ENCODE measurements at regions not wholly inside any gene's neighbourhood (a gene's known extent, or its start where the extent isn't known, plus 50 kb on each side); places are given as distances from the start of the nearest gene placed in this dataset.

DNA sequence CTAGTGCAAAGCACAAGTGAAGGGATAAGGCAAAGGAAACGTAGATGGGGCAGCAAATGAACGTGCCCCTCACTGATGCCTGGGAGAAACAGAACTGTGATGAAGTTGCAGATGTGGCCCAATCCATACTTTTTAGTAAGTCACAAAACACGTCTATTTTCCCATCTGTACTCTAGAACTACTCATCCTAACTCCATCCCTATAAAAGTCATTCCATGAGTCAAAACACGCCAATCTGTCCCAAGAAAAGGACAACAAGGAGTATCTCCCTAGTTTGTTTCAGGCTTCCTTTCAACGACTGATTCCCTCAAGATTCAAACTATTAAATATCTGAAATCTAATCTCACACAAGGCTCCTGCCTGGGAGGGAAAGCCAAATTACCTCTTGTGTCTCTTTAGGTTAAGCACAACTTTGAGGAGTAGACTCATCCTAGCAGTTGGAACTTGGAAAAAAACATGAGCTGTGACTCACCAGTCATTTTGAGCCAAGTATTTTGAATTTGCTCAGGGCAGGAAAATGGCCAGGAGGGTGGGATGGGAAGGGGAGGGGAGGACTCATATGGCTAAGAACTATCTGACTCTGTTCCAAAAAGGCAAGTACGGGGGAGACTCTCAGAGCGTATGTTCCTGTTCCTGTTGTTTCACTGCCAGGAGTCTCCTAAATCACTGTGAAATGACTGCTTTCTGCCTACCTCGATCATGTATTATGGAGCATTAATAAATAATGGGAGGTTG, 214.5 kb upstream of the CAMK1G start:
- no peak for DNase-seq

DNA sequence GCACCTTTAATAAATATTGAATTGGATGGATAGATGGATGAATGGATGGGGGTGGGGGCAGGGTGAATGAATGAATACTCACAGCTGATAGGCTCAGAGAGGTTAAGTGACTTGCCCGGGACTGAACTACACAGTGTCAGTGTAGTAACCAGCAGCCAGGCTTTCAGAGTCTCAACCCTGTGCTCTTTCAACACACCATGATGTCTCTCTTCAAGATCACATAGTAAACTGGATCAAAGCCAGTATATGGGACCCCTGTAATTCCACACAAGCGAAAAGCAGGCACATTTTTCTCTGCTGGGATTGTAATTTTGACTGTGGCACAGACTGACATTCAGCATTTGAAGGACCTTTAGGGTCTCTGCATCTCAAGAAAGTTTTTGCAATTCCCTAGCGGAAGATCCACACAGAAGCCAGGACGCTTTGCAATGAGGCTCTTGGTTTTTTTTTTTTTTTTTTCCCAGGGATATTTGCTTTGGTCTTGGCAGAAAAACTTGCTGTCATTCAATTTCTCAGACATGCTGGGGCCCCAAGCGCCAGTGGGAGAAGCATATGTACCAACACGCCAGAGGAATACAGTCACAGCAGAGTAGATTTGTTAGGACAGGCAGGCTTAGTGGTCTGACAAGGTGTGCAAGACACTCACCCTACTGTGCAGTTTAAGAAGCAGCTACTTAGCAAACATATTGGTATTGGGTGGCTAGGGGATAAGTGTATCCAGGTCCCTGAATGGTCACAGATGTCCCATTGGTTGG, 213.1 kb upstream of the CAMK1G start:
- DNase-seq, result no peak

DNA sequence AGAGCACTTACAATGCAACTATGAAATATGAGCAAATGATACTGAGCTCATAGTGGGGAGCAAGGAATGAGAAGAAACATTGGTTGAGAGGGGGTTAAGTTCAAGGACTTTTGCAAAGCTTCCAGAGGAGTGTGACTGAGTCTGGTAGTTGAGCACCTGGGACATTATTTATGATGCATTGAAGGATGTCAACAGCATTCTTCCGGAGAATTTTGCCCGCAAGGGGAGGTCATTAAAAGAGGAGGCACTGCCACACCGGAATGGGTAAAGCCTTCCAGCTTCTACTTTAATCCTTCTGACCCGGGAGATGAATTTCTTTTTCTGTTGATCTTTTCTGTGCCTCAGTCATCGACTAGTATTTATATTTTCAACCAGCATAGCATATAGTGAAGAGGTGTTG, 208.4 kb upstream of the CAMK1G start:
- DNase-seq, result no peak

DNA sequence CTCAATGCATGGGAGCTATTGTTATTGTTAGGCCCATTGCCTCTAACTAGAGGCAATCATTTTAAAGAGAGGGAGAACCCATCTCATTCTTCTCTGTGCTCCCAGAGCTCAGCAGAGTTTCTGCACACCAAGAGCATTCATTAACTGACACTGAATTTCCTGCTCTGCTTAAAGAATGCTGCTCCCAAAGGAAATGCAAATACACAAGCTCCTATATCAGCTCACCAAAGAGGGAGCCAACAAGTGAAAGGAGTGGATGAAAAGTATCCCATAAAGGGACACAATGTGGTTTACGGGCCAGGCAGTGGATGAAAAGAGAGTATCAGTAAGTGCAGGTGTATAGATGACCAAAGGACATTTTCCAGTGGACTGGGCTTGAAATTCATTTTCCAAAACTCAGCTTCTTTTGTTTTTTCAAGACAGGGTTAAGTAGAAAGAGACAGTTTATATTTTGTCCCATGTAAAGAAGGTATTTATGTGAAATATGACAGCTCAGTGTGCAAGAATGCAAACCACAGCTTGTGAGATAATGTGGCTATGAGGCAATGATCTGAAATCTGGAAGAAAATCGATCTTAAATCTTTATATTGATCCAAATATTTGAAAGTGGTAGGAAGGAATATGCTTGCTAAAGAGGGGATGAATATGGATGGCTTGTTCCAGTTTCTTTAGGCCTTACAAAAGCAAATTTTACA, 207.7 kb upstream of the CAMK1G start:
- no peak for DNase-seq

DNA sequence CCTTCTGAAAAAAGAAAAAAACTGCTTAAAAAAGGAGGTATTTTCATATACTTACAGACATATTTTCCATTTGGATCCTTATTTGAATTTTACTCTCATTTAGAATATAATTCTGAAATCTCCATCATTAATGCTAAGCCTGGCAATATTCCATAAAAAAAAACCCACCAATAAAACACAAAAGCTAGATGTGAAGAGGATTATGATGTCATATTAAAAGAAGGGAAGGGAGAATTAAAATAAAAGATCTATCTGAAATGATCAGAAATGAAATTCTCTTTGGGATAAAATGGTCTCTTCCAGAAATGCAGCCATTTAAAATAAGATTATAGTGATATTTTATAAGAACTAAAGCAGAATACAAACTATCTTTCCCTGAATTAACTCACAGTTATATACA, 206.7 kb upstream of the CAMK1G start:
- no peak for DNase-seq

DNA sequence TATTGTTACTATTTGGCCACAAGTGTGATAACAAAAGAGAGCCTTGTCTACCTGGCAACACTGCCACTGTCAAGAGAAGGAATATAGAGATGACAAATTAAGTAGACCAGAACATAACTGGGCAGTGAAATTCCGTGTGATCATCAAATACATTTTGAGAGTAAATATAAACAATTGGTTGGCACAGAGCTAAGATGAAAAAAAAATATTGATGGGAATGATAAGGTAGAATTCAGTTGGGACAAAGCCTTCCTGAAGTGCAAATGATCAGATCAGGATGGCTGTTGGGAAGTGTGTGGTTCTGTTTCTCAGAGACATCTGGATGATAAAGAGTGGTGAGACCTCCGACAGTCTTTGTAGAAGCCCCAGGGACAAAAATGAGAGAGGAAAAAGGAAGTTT, 205.5 kb upstream of the CAMK1G start:
- DNase-seq, result no peak

DNA sequence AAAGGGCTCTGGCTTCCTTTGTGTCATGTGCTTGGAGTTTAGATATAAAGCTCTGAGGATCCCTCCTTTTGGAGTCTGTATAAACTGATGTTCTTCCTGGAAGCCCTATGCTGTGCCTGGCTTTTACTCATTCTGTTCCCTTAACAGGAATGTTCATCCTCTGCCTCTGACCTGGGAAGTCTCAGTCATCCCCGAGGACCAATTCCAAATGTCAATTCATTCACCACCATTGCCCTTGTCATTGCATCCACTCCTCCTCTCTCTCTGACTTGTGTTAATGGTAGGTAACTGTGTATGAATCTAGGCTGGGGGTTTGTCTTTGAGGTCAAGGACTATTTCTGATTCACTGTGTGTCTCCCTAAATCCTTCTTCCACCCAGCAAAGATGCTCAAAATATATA, 204.2 kb upstream of the CAMK1G start:
- no peak for DNase-seq

DNA sequence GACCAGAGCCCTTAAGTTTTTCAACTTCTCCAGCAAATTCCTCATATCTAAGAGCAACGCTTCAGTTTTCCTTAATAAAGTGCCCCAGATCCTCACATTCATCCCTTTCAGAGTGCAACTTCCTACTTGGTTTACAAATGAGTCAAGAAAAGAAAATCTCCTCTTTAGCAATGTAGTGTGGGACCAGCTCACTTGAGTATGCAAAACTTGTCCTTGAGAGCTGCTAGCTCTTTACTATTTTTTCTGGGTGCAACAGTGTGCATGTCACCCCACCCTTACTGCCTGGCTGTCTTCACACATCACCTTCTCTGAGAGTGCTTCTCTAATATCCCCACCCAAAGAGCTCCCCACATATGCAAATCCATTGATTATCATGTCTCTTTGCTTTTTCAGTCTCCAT, 203.1 kb upstream of the CAMK1G start:
- no peak for DNase-seq

DNA sequence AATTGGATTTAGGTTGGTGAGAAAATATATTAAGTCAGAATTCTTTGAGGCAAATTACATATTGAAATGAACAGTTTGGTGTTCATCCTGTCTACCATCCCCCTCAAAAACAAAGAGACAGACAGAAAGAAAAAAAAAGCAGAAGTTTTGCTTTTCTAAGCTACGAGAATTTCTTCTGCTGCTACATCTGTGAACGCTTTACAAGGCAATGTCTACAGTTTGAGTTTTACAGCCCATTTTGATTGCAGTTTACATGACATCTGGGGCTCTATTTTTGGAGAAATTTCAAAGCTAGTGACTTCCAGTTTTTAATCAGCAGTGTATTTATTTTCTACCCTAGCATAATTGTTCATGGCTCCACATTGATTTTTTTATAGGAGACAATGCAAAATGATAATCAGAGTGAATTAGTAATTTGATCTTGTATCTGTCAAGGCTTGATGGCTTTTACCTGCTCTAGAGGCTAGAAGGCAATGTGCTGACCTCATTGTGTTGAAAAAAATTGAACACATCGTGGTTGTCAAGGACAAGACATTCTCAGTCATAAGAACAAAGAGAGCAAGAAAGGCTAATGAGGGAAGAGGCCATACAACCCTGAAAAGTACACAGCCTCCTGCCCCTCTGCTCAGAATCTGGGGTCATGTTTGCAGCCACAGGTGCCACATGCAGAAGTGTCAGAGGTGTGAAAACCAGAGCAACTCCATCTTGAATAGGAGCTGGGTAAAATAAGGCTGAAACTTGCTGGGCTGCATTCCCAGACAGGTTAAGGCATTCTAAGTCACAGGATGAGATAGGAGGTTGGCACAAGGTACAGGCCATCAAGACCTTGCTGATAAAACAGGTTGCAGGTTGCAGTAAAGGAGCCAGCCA, 201.0 kb upstream of the CAMK1G start:
- peak; percentile 24 for DNase-seq

DNA sequence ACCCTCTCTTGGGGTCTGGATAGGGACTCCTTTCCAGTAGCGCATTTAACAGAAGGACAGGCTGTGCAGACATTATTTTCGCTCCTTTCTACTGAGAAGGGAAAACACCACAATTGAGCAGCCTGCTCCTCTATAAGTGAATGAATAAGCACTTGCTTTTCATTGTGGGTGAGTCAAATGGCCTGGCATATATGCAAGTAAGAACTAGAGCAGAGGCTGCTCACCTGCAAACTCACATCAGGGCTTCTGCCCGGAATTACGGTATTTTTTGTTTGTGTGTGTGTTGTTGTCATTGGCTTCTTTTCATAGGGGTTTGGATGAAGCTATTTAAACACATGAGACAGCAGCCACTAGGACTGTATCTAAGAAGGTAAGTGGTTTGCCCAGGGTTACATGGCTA, 200.1 kb upstream of the CAMK1G start:
- no peak for DNase-seq

DNA sequence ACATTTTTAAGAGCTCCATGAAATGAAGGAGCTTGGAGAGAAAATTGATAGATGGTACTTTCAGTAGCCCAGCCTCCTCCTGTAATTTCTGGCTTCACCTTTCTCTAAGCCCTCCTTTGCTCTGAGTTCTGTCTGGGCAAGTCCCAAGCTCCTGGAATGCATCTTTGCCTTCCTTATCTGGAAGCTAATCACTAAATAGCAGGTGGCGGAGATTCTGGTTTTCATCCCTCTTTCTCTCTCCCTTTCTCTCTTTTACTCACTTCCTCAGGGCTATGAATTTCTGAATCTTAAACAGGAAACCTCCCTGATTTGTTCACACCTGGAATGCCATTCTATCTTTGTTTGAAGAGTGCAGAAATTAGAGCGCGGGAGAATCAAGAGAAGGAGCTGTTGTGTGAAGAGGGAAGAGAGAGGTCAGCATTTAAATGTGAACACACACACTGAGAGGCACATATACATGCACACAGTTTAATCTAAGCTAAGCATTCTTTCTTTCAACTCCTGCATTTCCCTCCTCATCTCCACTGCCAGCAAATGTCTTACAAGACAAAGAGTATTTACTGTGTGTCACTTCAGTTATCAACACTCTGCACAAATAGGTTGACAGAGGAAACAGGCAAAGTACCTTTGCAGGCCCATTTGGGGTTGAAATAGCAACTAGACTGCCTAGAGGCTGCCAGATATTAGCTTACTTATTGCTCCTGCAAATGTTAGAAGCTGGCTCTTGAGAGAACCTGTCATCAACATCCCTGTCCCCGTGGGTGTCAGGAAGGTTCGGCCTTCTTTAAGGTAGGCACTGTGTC, 199.4 kb upstream of the CAMK1G start:
- no peak for DNase-seq

DNA sequence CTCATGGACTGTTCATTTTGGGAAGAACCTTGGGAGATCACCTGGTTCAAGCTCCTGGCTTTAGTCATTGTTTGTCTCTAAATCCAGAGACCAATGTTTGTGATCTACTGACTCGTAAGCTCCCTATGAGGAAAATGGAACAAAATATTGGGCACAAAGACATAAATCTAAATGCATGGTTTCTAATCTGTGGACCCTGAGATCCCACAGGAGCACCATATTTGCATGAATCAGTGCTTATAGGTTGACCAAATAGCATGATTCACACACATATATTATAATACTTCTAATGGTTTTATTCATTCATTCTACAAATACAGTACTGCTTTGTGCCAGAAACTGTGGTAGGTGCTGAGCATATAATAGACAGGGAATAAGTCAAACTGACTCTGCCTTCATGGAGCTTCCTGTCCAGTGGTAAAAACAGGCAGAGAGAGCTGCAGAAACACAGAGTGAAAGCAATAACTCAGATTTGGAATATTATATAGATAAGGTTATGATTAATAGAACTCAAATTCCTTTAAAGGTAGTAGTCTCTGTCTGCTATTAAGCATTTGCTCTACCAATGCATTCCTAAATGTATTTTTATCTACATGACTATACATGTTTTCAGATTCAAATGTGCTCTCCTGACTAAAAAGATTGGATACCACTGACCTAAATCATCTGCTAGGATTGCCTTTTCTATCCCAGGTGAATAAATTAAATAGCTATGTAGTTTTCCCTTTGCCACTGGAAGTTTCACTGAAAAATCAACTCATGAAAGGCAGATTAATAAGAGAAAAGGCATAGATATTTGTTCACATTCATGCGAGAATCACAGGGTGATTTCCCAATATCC, 198.6 kb upstream of the CAMK1G start:
- no peak for DNase-seq

DNA sequence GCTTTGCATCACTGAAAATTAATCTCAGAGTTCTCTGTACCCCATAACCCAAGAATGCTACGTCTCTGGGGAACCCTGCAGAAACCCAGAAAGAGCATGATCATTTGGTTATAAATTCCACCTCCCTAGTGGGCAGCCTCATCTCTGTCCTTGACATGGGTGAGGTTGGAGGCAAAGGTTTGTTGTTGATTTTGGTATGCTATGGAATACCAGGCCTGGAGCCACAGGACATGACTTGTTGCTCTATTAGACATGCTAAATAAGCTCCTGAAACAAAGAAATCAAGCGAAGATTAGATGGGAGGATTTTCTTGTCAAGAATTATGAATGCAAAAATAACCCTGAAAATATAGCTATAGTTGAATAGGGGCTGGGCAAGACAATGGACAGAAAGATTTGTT, 197.4 kb upstream of the CAMK1G start:
- DNase-seq, result no peak

DNA sequence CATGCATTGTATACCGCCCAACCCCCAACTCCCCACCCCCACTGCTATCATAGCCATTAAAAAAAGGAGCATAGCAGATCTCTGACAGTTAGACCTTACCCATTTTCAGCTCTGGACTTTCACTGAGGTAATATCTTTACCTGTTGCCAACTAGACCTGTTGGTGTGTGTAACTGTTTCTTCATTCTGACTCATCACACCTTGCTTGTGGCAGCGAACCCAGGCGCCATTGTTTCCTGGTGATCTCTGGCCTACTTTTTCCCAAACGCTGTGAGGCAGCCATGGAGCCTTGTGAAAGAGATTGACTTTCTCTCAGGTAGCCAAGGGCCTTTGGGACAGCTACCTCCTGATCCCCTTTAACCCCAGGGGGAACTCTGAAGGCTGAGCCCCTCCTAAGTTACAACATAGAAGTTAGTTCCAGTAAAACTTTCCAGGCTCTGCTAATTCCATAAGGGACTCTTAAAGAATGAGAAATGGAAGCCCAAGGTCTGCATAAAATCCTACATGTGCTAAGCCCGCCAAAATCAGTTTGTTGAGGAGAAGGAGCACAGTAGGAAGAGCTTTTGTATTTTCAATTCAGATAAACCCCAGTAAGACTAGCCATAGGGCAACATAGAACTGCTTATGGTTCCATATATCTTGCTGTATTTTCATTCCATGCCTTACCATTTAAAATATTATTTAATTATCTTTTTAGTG, 196.1 kb upstream of the CAMK1G start:
- DNase-seq, result no peak

DNA sequence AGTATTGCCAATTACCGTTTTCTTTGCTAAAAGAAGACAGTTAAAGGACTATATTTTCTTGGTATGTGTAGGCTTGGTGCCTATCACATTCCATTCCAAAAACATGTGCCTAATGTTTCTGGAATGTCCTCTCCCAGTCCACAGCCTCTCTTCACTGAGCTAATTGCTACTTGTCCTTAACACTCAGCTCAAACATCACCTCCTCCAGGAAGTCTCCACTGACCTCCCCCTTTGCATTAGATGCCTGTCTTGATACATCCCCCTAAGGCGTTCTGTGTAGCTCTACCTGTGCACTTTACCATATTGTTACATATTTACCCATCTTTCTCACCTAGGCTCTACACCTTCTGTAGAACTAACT, 195.6 kb upstream of the CAMK1G start:
- no peak for DNase-seq

DNA sequence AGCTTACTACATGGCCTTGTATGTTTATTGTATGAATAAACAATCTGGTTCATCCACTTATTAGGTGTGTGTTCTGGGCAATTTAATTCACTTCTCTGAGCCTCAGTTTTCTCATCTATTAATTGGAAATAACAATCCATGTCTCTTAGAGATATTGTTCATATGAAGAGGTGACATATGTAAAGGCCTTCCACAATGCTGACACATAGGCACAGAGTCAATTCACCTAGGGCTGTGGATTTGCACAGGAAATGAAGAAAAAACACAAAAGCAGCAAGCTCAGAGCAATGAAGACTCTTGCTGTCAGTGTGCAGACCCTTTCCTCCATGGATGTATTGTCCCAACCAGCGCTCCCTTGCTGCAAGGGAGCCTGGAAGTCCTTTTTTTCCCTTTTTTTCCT, 195.2 kb upstream of the CAMK1G start:
- DNase-seq, result no peak

DNA sequence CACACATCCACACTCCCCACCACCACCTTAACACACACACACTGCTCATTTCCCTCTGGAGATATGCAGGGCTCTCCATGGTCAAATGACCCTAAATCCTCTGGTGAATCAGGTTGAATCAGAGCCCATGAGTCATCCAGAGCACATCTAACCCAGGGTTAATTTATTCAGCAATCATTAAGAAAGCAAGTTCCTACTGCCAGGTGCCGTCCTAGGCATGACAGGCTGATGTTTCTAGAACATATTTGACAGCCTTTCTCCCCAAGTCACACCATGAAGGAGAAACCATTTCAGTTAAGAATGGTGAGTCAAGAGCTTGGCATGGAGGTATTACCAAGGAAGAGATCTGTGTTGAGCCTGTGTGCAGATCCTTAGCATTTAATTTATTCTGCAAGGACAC, 194.3 kb upstream of the CAMK1G start:
- DNase-seq, result no peak

DNA sequence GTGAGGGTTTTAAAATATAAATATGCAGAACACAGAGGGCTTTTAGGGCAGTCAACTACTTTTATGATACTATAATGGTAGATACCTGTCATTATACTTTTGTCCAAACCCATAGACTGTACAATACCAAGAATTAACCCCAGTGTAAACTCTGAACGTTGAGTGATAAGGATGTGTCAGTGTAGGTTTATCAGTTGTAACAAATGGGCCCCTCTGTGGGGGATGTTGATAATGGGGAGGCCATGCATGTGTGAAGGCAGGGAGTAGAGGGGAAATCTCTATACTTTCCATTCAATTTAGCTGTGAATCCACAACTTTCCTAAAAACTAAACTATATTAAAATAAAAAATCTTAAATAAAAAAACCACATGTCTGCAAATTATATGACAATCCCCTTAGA, 193.5 kb upstream of the CAMK1G start:
- DNase-seq, result no peak

DNA sequence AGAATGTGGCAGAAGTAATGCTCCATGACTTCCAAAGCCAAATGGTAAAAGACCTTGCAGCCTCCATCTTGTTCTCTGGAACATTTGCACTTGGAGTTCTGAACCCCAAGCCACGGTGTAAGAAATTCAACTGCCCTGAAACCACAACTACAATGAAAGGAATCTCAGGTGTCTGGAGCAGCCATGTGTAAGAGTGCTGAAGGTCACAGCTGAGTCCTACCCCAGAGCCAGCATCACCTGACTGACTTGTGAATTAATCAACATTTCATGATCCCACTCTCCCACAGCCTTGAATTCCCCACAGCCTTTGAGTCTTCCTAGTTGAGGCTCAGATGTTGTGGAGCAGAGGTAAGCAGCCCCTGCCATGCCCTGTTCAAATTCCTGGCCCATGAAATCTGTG, 192.8 kb upstream of the CAMK1G start:
- no peak for DNase-seq

DNA sequence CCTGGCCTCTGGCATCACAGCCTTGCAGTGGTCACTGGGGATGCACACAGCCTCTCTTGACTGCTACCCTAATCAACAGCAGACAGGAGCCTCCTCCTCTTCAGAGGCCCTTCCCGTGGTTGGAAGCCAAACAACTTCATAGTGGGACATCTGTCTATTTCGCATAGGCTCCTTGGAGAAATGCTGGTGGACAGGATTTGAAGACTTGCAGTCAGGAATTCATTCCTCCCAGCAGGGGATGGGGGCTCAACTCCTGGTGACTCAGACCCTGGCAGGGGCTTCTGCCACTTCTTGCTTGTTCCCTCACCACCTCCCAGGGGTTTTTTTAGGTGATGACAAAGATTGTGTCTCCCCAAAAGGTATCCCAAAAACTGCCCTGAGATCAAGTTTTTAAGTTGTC, 191.7 kb upstream of the CAMK1G start:
- no peak for DNase-seq

DNA sequence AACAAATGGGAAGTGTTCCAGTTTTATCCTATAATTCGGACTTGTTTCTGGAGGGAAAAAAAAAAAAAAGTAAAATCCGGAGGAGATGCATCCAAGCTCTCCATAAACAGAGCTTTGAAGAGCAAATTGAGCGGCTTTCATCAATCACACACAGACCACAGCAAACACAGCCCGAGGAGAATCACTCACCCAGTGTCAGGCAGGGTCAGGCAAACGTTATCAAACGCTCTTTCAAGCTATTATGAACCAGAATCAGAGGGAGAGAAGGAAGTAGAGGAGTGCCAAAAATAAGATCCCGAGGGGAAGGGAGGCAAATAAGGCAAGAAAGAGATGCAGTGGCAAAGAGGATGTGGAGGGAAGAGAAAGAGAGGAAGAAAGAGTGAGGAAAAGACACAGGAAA, 188.3 kb upstream of the CAMK1G start:
- no peak for DNase-seq
